Kidney (tissue), 13 donors: ENCODE measurements at regions not wholly inside any gene's neighbourhood (a gene's known extent, or its start where the extent isn't known, plus 50 kb on each side); places are given as distances from the start of the nearest gene placed in this dataset.
A peak's percentile ranks its signal among the peaks of the same experiment; 100 is the strongest.

Source experiments
- DNase-seq, 5 donors: peaks; one replicate each; pipeline ENCODE4 v3.0.0-alpha.2; 2013 to 2020
- FAIRE-seq: peaks from 2 replicates; lab custom pipeline; 2012; peaks lifted over from hg19 to GRCh38; lab: Jason Lieb, UNC
- H3K27ac ChIP-seq, 2 donors: one replicate each; pipeline ENCODE4 v1.7.0; 2013; ENCODE audit warnings: low read depth in 2 of 2, low read length in 2 of 2, inconsistent platforms in 1 of 2
- H3K27me3 ChIP-seq: one replicate; pipeline ENCODE4 v1.7.1; 2013; ENCODE audit warnings: low read length, inconsistent platforms; ENCODE audit not compliant: control insufficient read depth, insufficient read depth
- H3K36me3 ChIP-seq, 3 donors: one replicate each; pipeline versions ENCODE4 v1.7.0 to v1.7.1; 2013; ENCODE audit warnings: low read length in 3 of 3, control low read depth in 1 of 3, inconsistent platforms in 1 of 3; ENCODE audit not compliant: insufficient read depth in 3 of 3, control insufficient read depth in 2 of 3
- H3K4me1 ChIP-seq, 3 donors: one replicate each; pipeline versions ENCODE4 v1.7.0 to v1.7.1; 2013; ENCODE audit warnings: low read length in 3 of 3, inconsistent platforms in 1 of 3, low read depth in 1 of 3; ENCODE audit not compliant: control insufficient read depth in 2 of 3, insufficient read depth in 2 of 3
- H3K4me3 ChIP-seq, 3 donors: one replicate each; pipeline versions ENCODE4 v1.7.0 to v1.8.1; 2013; ENCODE audit warnings: low read length in 3 of 3, control low read depth in 1 of 3, inconsistent platforms in 1 of 3
- H3K9ac ChIP-seq, 3 donors: one replicate each; pipeline versions ENCODE4 v1.7.0 to v1.7.1; 2013; ENCODE audit warnings: low read length in 3 of 3, control low read depth in 1 of 3, inconsistent platforms in 1 of 3
- H3K9me3 ChIP-seq, 3 donors: one replicate each; pipeline versions ENCODE4 v1.7.0 to v1.7.1; 2013; ENCODE audit warnings: low read length in 3 of 3, control low read depth in 1 of 3, inconsistent platforms in 1 of 3; ENCODE audit not compliant: control insufficient read depth in 2 of 3, insufficient read depth in 1 of 3
- intact Hi-C: fragments of 100-400 bp; cut with DNase I; formaldehyde crosslinking; loops from one replicate; pipeline ENCODE4 v1.11.1; 2022
- TF ChIP-seq, protein P1 (sequence below): IDR thresholded peaks from 3 replicates; pipeline ENCODE4 v1.5.1; 2012; ENCODE audit warnings: mild to moderate bottlenecking, moderate library complexity, borderline replicate concordance; ENCODE audit not compliant: insufficient read depth; ENCODE audit errors: extremely low read depth
- donor health status: control.
- donor health status: control.
- donor health status: control.
- donor health status: control.
- donor health status: control.
- donor health status: DM: yes; HTN: yes; CAD: no.
- donor health status: Normal renal cell carcinoma (clear cell type).

GRCh38 chr2:105643405-105644173 lies 101.1 kb upstream of the NCK2 start:
- intact Hi-C loops: no loop called here
- H3K27me3 ChIP-seq: no peaks in the 10 kb centered on the region
- H3K27ac ChIP-seq: peak overlapping the region in 1 of 2 donors; percentile 28
- no peak overlapping the region for H3K9ac ChIP-seq
- no peaks in the 10 kb centered on the region for H3K36me3 ChIP-seq
- H3K9me3 ChIP-seq: no peaks in the 10 kb centered on the region
- H3K4me1 ChIP-seq: peaks cover 0 to 5% (median 0%) of the 10 kb centered on the region in 3 donors
- H3K4me3 ChIP-seq: peak overlapping the region in 2 of 3 donors; percentile 21 to 45
- FAIRE-seq (no peak), DNase-seq (peak in 1 of 5 donors; percentile 7)
- TF ChIP-seq, protein P1, sequence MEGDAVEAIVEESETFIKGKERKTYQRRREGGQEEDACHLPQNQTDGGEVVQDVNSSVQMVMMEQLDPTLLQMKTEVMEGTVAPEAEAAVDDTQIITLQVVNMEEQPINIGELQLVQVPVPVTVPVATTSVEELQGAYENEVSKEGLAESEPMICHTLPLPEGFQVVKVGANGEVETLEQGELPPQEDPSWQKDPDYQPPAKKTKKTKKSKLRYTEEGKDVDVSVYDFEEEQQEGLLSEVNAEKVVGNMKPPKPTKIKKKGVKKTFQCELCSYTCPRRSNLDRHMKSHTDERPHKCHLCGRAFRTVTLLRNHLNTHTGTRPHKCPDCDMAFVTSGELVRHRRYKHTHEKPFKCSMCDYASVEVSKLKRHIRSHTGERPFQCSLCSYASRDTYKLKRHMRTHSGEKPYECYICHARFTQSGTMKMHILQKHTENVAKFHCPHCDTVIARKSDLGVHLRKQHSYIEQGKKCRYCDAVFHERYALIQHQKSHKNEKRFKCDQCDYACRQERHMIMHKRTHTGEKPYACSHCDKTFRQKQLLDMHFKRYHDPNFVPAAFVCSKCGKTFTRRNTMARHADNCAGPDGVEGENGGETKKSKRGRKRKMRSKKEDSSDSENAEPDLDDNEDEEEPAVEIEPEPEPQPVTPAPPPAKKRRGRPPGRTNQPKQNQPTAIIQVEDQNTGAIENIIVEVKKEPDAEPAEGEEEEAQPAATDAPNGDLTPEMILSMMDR: no peak

DNA sequence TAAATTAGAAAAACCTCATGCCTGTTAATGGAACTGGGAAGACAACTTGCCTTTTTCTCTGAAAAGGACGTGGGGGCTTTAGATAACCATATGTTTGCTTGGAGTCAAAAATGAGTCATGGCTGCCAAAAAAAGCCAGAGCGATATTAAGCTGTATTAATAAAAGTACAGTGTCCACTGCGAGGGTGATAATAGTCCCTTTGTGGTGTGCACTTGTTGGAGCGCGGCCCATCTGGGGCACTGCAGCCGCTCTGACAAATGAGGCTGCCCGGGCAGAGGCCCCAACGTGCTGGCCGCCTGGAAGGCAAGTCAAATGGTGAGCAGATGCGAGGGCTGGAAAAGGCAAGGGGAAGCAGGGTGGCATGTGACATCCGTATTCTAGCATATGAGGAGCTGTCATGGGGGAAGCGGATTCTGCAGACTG lies 103.3 kb upstream of the NCK2 start:
- FAIRE-seq: no peak
- no peaks in the 10 kb centered on the region for H3K27me3 ChIP-seq
- peaks cover 0 to 5% (median 0%) of the 10 kb centered on the region in 3 donors for H3K4me1 ChIP-seq
- H3K4me3 ChIP-seq: no peak overlapping the region
- H3K9ac ChIP-seq: no peak overlapping the region
- H3K27ac ChIP-seq: no peak overlapping the region
- H3K9me3 ChIP-seq: no peaks in the 10 kb centered on the region
- DNase-seq: no peak
- H3K36me3 ChIP-seq: no peaks in the 10 kb centered on the region
- TF ChIP-seq, protein P1: no peak
- intact Hi-C loops: no loop called here

- Histone ChIP-seq H3K4me3 (no peak overlapping the region), H3K36me3 (no peaks in the 10 kb centered on the region), H3K27me3 (no peaks in the 10 kb centered on the region), H3K4me1 (peaks cover 0 to 5% (median 0%) of the 10 kb centered on the region in 3 donors), H3K27ac (no peak overlapping the region), H3K9me3 (no peaks in the 10 kb centered on the region), H3K9ac (no peak overlapping the region)
- FAIRE-seq: no peak
- intact Hi-C loops: no loop called here
- TF ChIP-seq, protein P1: no peak
- DNase-seq: no peak
Measured at GRCh38 chr2:105640246-105640645, 104.5 kb upstream of the NCK2 start.
